ENCODE measurements at regions not wholly inside any gene's neighbourhood (a gene's known extent, or its start where the extent isn't known, plus 50 kb on each side); places are given as distances from the start of the nearest gene placed in this dataset.

- TF ChIP-seq CTCF (IDR thresholded peaks at IDR 0.05; ENCODE audit: low read depth, low read length) = no peak
Observed at GRCh38 chr2:62439425-62439824, 66.6 kb downstream of the TMEM17 start.

GRCh38 chr2:62437785-62438184 is 68.2 kb downstream of the TMEM17 start:
- no peak for TF ChIP-seq CTCF (IDR thresholded peaks at IDR 0.05; ENCODE audit: low read depth, low read length)
- H3K4me3 ChIP-seq (ENCODE audit: low read depth, low read length) = no peak overlapping the region

More at GRCh38 chr2:62439425-62439824, 66.6 kb downstream of the TMEM17 start:
- H3K4me3 ChIP-seq (ENCODE audit: low read depth, low read length) = no peak overlapping the region

- H3K4me3 ChIP-seq (ENCODE audit: low read depth, low read length) = no peak overlapping the region
- TF ChIP-seq CTCF (IDR thresholded peaks at IDR 0.05; ENCODE audit: low read depth, low read length) = no peak
Observed at GRCh38 chr2:62435720-62436119, 70.3 kb downstream of the TMEM17 start.

- TF ChIP-seq CTCF (IDR thresholded peaks at IDR 0.05; ENCODE audit: low read depth, low read length) = no peak
- H3K4me3 ChIP-seq (ENCODE audit: low read depth, low read length) = no peak overlapping the region
Observed at GRCh38 chr2:62432407-62432806, 73.6 kb downstream of the TMEM17 start.

GRCh38 chr2:62431512-62431911 is 74.5 kb downstream of the TMEM17 start:
- H3K4me3 ChIP-seq (ENCODE audit: low read depth, low read length) = no peak overlapping the region
- no peak for TF ChIP-seq CTCF (IDR thresholded peaks at IDR 0.05; ENCODE audit: low read depth, low read length)

- H3K4me3 ChIP-seq (ENCODE audit: low read depth, low read length) = no peak overlapping the region
- TF ChIP-seq CTCF (IDR thresholded peaks at IDR 0.05; ENCODE audit: low read depth, low read length) = no peak
Observed at GRCh38 chr2:62430146-62430545, 75.8 kb downstream of the TMEM17 start.

- TF ChIP-seq CTCF (IDR thresholded peaks at IDR 0.05; ENCODE audit: low read depth, low read length) = no peak
- no peak overlapping the region for H3K4me3 ChIP-seq (ENCODE audit: low read depth, low read length)
Observed at GRCh38 chr2:62427146-62427545, 78.8 kb downstream of the TMEM17 start.
